Muscle layer of duodenum (tissue), 2 donors: ENCODE measurements at regions not wholly inside any gene's neighbourhood (a gene's known extent, or its start where the extent isn't known, plus 50 kb on each side); places are given as distances from the start of the nearest gene placed in this dataset.

Experiments
- H3K27ac ChIP-seq: one replicate; pipeline ENCODE4 v1.7.0; 2013; ENCODE audit warnings: mild to moderate bottlenecking, low read length
- H3K27me3 ChIP-seq: one replicate; pipeline ENCODE4 v1.7.0; 2013; ENCODE audit warnings: low read depth, mild to moderate bottlenecking, control low read depth, low read length
- H3K36me3 ChIP-seq, 2 donors: one replicate each; pipeline ENCODE4 v1.7.0; 2013; ENCODE audit warnings: low read length in 2 of 2, control low read depth in 1 of 2, mild to moderate bottlenecking in 1 of 2; ENCODE audit not compliant: insufficient read depth in 2 of 2, control insufficient read depth in 1 of 2
- H3K4me1 ChIP-seq, 2 donors: one replicate each; pipeline ENCODE4 v1.7.0; 2013; ENCODE audit warnings: low read length in 2 of 2, mild to moderate bottlenecking in 2 of 2, control low read depth in 1 of 2, moderate library complexity in 1 of 2; ENCODE audit not compliant: insufficient read depth in 2 of 2, control insufficient read depth in 1 of 2
- H3K4me3 ChIP-seq, 2 donors: one replicate each; pipeline ENCODE4 v1.7.0; 2013; ENCODE audit warnings: low read length in 2 of 2, low read depth in 1 of 2, mild to moderate bottlenecking in 1 of 2
- H3K9me3 ChIP-seq, 2 donors: one replicate each; pipeline ENCODE4 v1.7.0; 2013; ENCODE audit warnings: low read length in 2 of 2, control low read depth in 1 of 2, mild to moderate bottlenecking in 1 of 2; ENCODE audit not compliant: control insufficient read depth in 1 of 2
- donor health status: healthy.

GRCh38 chr2:118340103-118340502 is 251.8 kb downstream of the INSIG2 start:
- Histone ChIP-seq H3K27me3 (no peaks in the 10 kb centered on the region), H3K9me3 (peaks cover 0 to 15% of the 10 kb centered on the region in 2 donors), H3K4me3 (no peak overlapping the region), H3K4me1 (no peaks in the 10 kb centered on the region), H3K36me3 (no peaks in the 10 kb centered on the region), H3K27ac (no peak overlapping the region)

GRCh38 chr2:118339386-118339785 is 251.1 kb downstream of the INSIG2 start:
- Histone ChIP-seq H3K9me3 (peaks cover 0 to 15% of the 10 kb centered on the region in 2 donors), H3K27me3 (no peaks in the 10 kb centered on the region), H3K36me3 (no peaks in the 10 kb centered on the region), H3K4me3 (no peak overlapping the region), H3K4me1 (no peaks in the 10 kb centered on the region), H3K27ac (no peak overlapping the region)

GRCh38 chr2:118333664-118334063 is 245.4 kb downstream of the INSIG2 start:
- H3K4me3 ChIP-seq = no peak overlapping the region
- H3K27ac ChIP-seq = no peak overlapping the region
- H3K36me3 ChIP-seq = no peaks in the 10 kb centered on the region
- H3K9me3 ChIP-seq = peaks cover 0 to 5% of the 10 kb centered on the region in 2 donors
- no peaks in the 10 kb centered on the region for H3K4me1 ChIP-seq
- H3K27me3 ChIP-seq = no peaks in the 10 kb centered on the region

GRCh38 chr2:118325321-118325955 is 237.2 kb downstream of the INSIG2 start:
- H3K4me3 ChIP-seq = no peak overlapping the region
- H3K27me3 ChIP-seq = no peaks in the 10 kb centered on the region
- H3K9me3 ChIP-seq = no peaks in the 10 kb centered on the region
- no peaks in the 10 kb centered on the region for H3K36me3 ChIP-seq
- H3K4me1 ChIP-seq = no peaks in the 10 kb centered on the region
- H3K27ac ChIP-seq = no peak overlapping the region

- Histone ChIP-seq H3K9me3 (no peaks in the 10 kb centered on the region), H3K36me3 (no peaks in the 10 kb centered on the region), H3K4me1 (no peaks in the 10 kb centered on the region), H3K4me3 (no peak overlapping the region), H3K27me3 (no peaks in the 10 kb centered on the region), H3K27ac (no peak overlapping the region)
Observed at GRCh38 chr2:118322406-118322805, 234.1 kb downstream of the INSIG2 start.

- H3K36me3 ChIP-seq = no peaks in the 10 kb centered on the region
- H3K9me3 ChIP-seq = no peaks in the 10 kb centered on the region
- no peak overlapping the region for H3K4me3 ChIP-seq
- no peaks in the 10 kb centered on the region for H3K27me3 ChIP-seq
- H3K27ac ChIP-seq = no peak overlapping the region
- no peaks in the 10 kb centered on the region for H3K4me1 ChIP-seq
Observed at GRCh38 chr2:118321432-118322105, 233.3 kb downstream of the INSIG2 start.

- Histone ChIP-seq H3K4me3 (no peak overlapping the region), H3K9me3 (no peaks in the 10 kb centered on the region), H3K27ac (no peak overlapping the region), H3K36me3 (no peaks in the 10 kb centered on the region), H3K4me1 (no peaks in the 10 kb centered on the region), H3K27me3 (no peaks in the 10 kb centered on the region)
Observed at GRCh38 chr2:118320658-118321057, 232.4 kb downstream of the INSIG2 start.

GRCh38 chr2:118320196-118320595 is 231.9 kb downstream of the INSIG2 start:
- Histone ChIP-seq H3K36me3 (no peaks in the 10 kb centered on the region), H3K9me3 (no peaks in the 10 kb centered on the region), H3K4me1 (no peaks in the 10 kb centered on the region)

GRCh38 chr2:118319271-118319684 is 231.0 kb downstream of the INSIG2 start:
- Histone ChIP-seq H3K4me3 (no peak overlapping the region), H3K4me1 (no peaks in the 10 kb centered on the region), H3K27me3 (no peaks in the 10 kb centered on the region), H3K36me3 (no peaks in the 10 kb centered on the region), H3K27ac (no peak overlapping the region), H3K9me3 (no peaks in the 10 kb centered on the region)

More at GRCh38 chr2:118320196-118320595, 231.9 kb downstream of the INSIG2 start:
- Histone ChIP-seq H3K4me3 (no peak overlapping the region), H3K27me3 (no peaks in the 10 kb centered on the region), H3K27ac (no peak overlapping the region)

GRCh38 chr2:118315606-118316005 is 227.3 kb downstream of the INSIG2 start:
- H3K27ac ChIP-seq = no peak overlapping the region
- no peaks in the 10 kb centered on the region for H3K36me3 ChIP-seq
- H3K4me3 ChIP-seq = no peak overlapping the region
- H3K9me3 ChIP-seq = no peaks in the 10 kb centered on the region
- peaks cover 7% of the 10 kb centered on the region for H3K27me3 ChIP-seq
- peaks cover 0 to under 1% of the 10 kb centered on the region in 2 donors for H3K4me1 ChIP-seq

GRCh38 chr2:118312969-118313756 is 224.9 kb downstream of the INSIG2 start:
- Histone ChIP-seq H3K4me3 (no peak overlapping the region), H3K9me3 (no peaks in the 10 kb centered on the region), H3K27ac (no peak overlapping the region), H3K27me3 (peaks cover 7% of the 10 kb centered on the region), H3K36me3 (no peaks in the 10 kb centered on the region), H3K4me1 (peaks cover 0 to 11% of the 10 kb centered on the region in 2 donors)
